8988T (cell line): ENCODE measurements at regions not wholly inside any gene's neighbourhood (a gene's known extent, or its start where the extent isn't known, plus 50 kb on each side); places are given as distances from the start of the nearest gene placed in this dataset.
"Not testable (repeated sequence)": the region's sequence is repeated elsewhere in the genome, so short reads cannot be mapped to it uniquely, and the experiment has no call there.

ENCODE experiments used
- DNase-seq: peaks from one replicate; pipeline ENCODE4 v3.0.0; 2011

- no peak for DNase-seq
These were observed 127.1 kb downstream of the TMEM30B start for GRCh38 chr14:61153914-61154545.

- no peak for DNase-seq
These were observed 127.7 kb downstream of the TMEM30B start for GRCh38 chr14:61153431-61153830.

GRCh38 chr14:61152851-61153364 lies 128.2 kb downstream of the TMEM30B start:
- DNase-seq, result no peak

GRCh38 chr14:61151251-61151650 lies 129.9 kb downstream of the TMEM30B start:
- DNase-seq, result no peak

GRCh38 chr14:61150851-61151250 lies 130.3 kb downstream of the TMEM30B start:
- DNase-seq, result no peak

- no peak for DNase-seq
These were observed 131.2 kb downstream of the TMEM30B start for GRCh38 chr14:61149896-61150295.

- DNase-seq, result no peak
These were observed 132.3 kb downstream of the TMEM30B start for GRCh38 chr14:61148742-61149350.

GRCh38 chr14:61147831-61148549 lies 133.1 kb downstream of the TMEM30B start:
- no peak for DNase-seq

GRCh38 chr14:61147381-61147821 lies 133.7 kb downstream of the TMEM30B start:
- no peak for DNase-seq

- no peak for DNase-seq
These were observed 134.2 kb downstream of the TMEM30B start for GRCh38 chr14:61146899-61147298.

GRCh38 chr14:61145903-61146481 lies 135.1 kb downstream of the TMEM30B start:
- DNase-seq, result no peak

- DNase-seq, result no peak
These were observed 135.9 kb downstream of the TMEM30B start for GRCh38 chr14:61145034-61145902.

- not testable (repeated sequence) for DNase-seq
These were observed 136.8 kb downstream of the TMEM30B start for GRCh38 chr14:61144117-61145033.

- DNase-seq, result no peak
These were observed 140.3 kb downstream of the TMEM30B start for GRCh38 chr14:61140872-61141271.

- DNase-seq, result no peak
These were observed 140.9 kb downstream of the TMEM30B start for GRCh38 chr14:61140271-61140670.

- no peak for DNase-seq
These were observed 142.0 kb downstream of the TMEM30B start for GRCh38 chr14:61139006-61139599.

- no peak for DNase-seq
These were observed 148.2 kb downstream of the TMEM30B start for GRCh38 chr14:61132894-61133293.

GRCh38 chr14:61132336-61132735 lies 148.8 kb downstream of the TMEM30B start:
- DNase-seq, result no peak

GRCh38 chr14:61130512-61131260 lies 149.6 kb downstream of the SLC38A6 start:
- DNase-seq, result no peak

- DNase-seq, result no peak
These were observed 148.2 kb downstream of the SLC38A6 start for GRCh38 chr14:61129168-61129745.
